ENCODE measurements at regions not wholly inside any gene's neighbourhood (a gene's known extent, or its start where the extent isn't known, plus 50 kb on each side); places are given as distances from the start of the nearest gene placed in this dataset.
A peak's percentile ranks its signal among the peaks of the same experiment; 100 is the strongest.

DNA sequence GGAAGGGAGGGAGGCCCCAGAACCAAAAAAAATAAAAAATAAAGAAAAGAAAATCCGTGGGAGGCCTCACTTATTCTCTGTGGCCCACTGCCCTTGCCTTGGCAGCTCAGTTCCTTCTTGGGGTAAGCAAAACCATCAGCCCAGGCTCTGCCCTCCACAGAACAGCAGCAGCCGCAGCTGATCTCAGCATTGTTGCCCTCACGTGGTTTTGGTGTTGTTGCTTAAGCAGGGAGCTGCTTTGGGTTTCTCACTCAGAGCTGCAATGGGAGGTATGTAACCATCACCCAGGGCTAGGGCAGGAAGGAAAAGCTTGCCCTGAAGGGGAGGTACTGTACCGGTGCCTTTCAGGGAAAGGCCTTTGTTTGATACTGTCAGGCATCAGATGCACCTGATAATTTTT lies 374.7 kb upstream of the WWC1 start:
- no peaks in the 10 kb centered on the region for H3K36me3 ChIP-seq (replicated peaks in 1 of 2; ENCODE audit: control insufficient read depth in 1 of 2, insufficient read depth in 2 of 2, low read length in 2 of 2)
- Mint-ChIP-seq H3K36me3 (no peaks in the 10 kb centered on the region), H3K4me1 (peaks cover 4% of the 10 kb centered on the region), H3K27ac (no peak overlapping the region), H3K4me3 (no peak overlapping the region), H3K9me3 (peaks cover 0 to 3% (median 0%) of the 10 kb centered on the region in 7 donors), H3K27me3 (ENCODE audit: low read depth in 3 of 3) (peaks cover 0 to 2% (median 0%) of the 10 kb centered on the region in 3 donors)
- no peak overlapping the region for H3K27ac ChIP-seq (ENCODE audit: low read depth in 1 of 2, low read length in 2 of 2)
- WGBS (ENCODE audit: insufficient coverage), result 0% methylated on average over 3 of the region's 4 CpGs
- peak in 1 of 3 donors; percentile 4 for DNase-seq
- no peak overlapping the region for H3K4me3 ChIP-seq (replicated peaks in 1 of 3; ENCODE audit: low read depth in 2 of 3, low read length in 3 of 3)
- no peaks in the 10 kb centered on the region for H4K20me1 ChIP-seq (ENCODE audit: insufficient read depth, low read length)
- H3K9ac ChIP-seq (ENCODE audit: insufficient read depth, low read length, poor library complexity, severe bottlenecking), result no peak overlapping the region
- H3K4me1 ChIP-seq (ENCODE audit: control insufficient read depth in 1 of 2, insufficient read depth in 2 of 2, low read length in 2 of 2), result peaks cover 6 to 9% of the 10 kb centered on the region in 2 donors
- no peaks in the 10 kb centered on the region for H3K27me3 ChIP-seq (ENCODE audit: control insufficient read depth in 2 of 2, insufficient read depth in 2 of 2, low read length in 2 of 2)
- H2AFZ ChIP-seq (ENCODE audit: insufficient read depth, low read depth, low read length, poor library complexity, severe bottlenecking), result no peak overlapping the region
- TF ChIP-seq, protein P1, sequence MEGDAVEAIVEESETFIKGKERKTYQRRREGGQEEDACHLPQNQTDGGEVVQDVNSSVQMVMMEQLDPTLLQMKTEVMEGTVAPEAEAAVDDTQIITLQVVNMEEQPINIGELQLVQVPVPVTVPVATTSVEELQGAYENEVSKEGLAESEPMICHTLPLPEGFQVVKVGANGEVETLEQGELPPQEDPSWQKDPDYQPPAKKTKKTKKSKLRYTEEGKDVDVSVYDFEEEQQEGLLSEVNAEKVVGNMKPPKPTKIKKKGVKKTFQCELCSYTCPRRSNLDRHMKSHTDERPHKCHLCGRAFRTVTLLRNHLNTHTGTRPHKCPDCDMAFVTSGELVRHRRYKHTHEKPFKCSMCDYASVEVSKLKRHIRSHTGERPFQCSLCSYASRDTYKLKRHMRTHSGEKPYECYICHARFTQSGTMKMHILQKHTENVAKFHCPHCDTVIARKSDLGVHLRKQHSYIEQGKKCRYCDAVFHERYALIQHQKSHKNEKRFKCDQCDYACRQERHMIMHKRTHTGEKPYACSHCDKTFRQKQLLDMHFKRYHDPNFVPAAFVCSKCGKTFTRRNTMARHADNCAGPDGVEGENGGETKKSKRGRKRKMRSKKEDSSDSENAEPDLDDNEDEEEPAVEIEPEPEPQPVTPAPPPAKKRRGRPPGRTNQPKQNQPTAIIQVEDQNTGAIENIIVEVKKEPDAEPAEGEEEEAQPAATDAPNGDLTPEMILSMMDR (IDR thresholded peaks at IDR 0.05), result no peak
- no peak overlapping the region for H3K4me2 ChIP-seq (replicated peaks; ENCODE audit: extremely low read depth, low read length, poor library complexity, severe bottlenecking)
- H3K9me3 ChIP-seq (replicated peaks in 1 of 2; ENCODE audit: control insufficient read depth in 1 of 2, insufficient read depth in 1 of 2, low read length in 2 of 2), result no peaks in the 10 kb centered on the region
- no peaks in the 10 kb centered on the region for H3K79me2 ChIP-seq (ENCODE audit: insufficient read depth, low read length)
- intact Hi-C loops (cut with micrococcal nuclease), result no loop called here

DNA sequence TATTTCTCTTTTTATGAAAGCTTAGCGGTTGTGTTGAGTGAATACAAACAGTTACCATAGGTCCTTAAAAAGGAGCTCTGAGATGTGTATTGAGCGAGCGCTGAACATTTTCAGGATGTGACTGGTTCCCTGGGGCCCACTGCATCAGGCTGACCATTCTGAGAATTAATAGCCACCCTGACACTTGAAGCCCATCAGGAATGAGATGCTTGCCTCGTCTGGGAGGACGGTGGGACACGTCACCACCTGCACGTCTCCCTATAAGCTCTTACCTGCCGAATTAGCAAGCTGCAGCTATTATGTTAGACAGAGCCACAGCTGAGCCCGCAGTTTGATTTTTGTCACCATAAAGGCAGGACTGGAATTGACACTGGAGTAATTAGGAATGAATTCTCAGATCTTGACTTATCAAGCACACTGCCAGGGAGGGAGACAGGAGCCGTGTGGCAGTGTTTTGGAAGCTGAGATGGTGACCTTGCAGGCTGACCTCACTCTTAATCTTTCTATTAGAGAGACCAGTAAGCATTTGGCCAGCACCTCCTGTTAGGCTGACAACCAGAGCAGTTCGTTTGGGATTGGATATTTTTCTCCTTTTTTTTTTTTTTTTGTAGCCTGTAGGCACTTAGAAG lies 373.1 kb upstream of the WWC1 start:
- DNase-seq, result no peak
- Histone ChIP-seq H3K4me3 (replicated peaks in 1 of 3; ENCODE audit: low read depth in 2 of 3, low read length in 3 of 3) (no peak overlapping the region), H3K27ac (ENCODE audit: low read depth in 1 of 2, low read length in 2 of 2) (no peak overlapping the region), H3K79me2 (ENCODE audit: insufficient read depth, low read length) (no peaks in the 10 kb centered on the region), H3K9me3 (replicated peaks in 1 of 2; ENCODE audit: control insufficient read depth in 1 of 2, insufficient read depth in 1 of 2, low read length in 2 of 2) (no peaks in the 10 kb centered on the region), H3K36me3 (replicated peaks in 1 of 2; ENCODE audit: control insufficient read depth in 1 of 2, insufficient read depth in 2 of 2, low read length in 2 of 2) (no peaks in the 10 kb centered on the region), H3K4me1 (ENCODE audit: control insufficient read depth in 1 of 2, insufficient read depth in 2 of 2, low read length in 2 of 2) (peaks cover 6 to 9% of the 10 kb centered on the region in 2 donors), H3K4me2 (replicated peaks; ENCODE audit: extremely low read depth, low read length, poor library complexity, severe bottlenecking) (no peak overlapping the region), H4K20me1 (ENCODE audit: insufficient read depth, low read length) (no peaks in the 10 kb centered on the region), H3K27me3 (ENCODE audit: control insufficient read depth in 2 of 2, insufficient read depth in 2 of 2, low read length in 2 of 2) (no peaks in the 10 kb centered on the region), H2AFZ (ENCODE audit: insufficient read depth, low read depth, low read length, poor library complexity, severe bottlenecking) (no peak overlapping the region), H3K9ac (ENCODE audit: insufficient read depth, low read length, poor library complexity, severe bottlenecking) (no peak overlapping the region)
- intact Hi-C loops (cut with micrococcal nuclease), result no loop called here
- Mint-ChIP-seq H3K27me3 (ENCODE audit: low read depth in 3 of 3) (peaks cover 0 to 2% (median 0%) of the 10 kb centered on the region in 3 donors), H3K9me3 (peaks cover 0 to 3% (median 0%) of the 10 kb centered on the region in 7 donors), H3K27ac (no peak overlapping the region), H3K36me3 (no peaks in the 10 kb centered on the region), H3K4me1 (peaks cover 6% of the 10 kb centered on the region), H3K4me3 (no peak overlapping the region)
- WGBS (ENCODE audit: insufficient coverage), result 92% methylated on average over 7 of the region's 11 CpGs
- TF ChIP-seq, protein P1 (IDR thresholded peaks at IDR 0.05), result no peak

All from CD14-positive monocyte (primary cell).